Ovary (tissue), 3 donors: ENCODE measurements at regions not wholly inside any gene's neighbourhood (a gene's known extent, or its start where the extent isn't known, plus 50 kb on each side); places are given as distances from the start of the nearest gene placed in this dataset.

Experiments used
- CTCF ChIP-seq, 3 donors: fragments of 450-650 bp in 2 of 3; fragments of 200-600 bp in 1 of 3; IDR thresholded peaks; one replicate each; pipeline versions ENCODE4 v1.5.1 to v1.8.0; 2016 to 2022; ENCODE audit warnings: antibody characterized with exemption in 3 of 3, mild to moderate bottlenecking in 1 of 3
- EP300 ChIP-seq: sonication (generic); formaldehyde crosslinking; IDR thresholded peaks from one replicate; pipeline ENCODE4 v1.6.1; 2017; ENCODE audit warnings: antibody characterized with exemption
- donor health status: DM: no; HTN: no; CAD: no.

GRCh38 chr9:90342607-90343006, 300.0 kb downstream of the DIRAS2 start:
- TF ChIP-seq CTCF (IDR thresholded peaks at IDR 0.05) (no peak), EP300 (no peak)
